NCI-H446 treated with DMSO at 0.1 percent for 48 hours (cell line): ENCODE measurements at regions not wholly inside any gene's neighbourhood (a gene's known extent, or its start where the extent isn't known, plus 50 kb on each side); places are given as distances from the start of the nearest gene placed in this dataset.
"Not testable (repeated sequence)": the region's sequence is repeated elsewhere in the genome, so short reads cannot be mapped to it uniquely, and the experiment has no call there.

ENCODE experiments used
- DNase-seq: peaks from one replicate; lab custom pipeline; 2025; lab: John Stamatoyannopoulos, UW

DNA sequence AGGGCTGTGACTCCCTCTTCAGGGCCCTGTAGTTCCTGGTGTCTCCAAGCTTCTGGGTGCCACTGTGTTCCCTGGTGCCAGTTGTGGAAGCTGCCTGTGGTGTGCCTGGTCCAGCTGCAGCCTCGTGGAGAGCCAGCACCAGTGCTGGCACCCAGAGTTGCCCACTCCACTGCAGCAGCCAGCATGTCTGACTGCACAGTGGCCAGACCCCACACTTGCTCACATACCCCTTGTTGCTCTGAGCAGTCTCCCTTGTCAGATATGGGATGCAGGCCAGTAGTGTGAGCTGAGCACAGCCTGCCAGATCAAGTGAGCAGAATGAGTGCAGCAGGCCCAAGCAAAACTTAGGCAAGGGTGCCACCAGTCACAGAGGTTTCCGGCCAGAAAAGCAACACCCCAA, 108.6 kb downstream of the ZMAT1 start:
- DNase-seq: no peak

DNA sequence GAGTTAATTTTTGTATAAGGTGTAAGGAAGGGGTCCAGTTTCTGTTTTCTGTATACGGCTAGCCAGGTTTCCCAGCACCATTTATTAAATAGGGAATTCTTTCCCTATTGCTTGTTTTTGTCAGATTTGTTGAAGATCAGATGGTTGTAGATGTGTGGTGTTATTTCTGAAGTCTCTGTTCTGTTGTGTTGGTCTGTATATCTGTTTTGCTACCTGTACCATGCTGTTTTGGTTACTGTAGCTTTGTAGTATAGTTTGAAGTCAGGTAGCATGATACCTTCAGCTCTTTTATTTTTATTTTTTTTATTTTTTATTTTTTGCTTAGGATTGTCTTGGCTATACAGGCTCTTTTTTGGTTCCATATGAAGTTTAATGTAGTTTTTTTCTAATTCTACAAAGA, 114.1 kb downstream of the ZMAT1 start:
- DNase-seq: not testable (repeated sequence)

DNA sequence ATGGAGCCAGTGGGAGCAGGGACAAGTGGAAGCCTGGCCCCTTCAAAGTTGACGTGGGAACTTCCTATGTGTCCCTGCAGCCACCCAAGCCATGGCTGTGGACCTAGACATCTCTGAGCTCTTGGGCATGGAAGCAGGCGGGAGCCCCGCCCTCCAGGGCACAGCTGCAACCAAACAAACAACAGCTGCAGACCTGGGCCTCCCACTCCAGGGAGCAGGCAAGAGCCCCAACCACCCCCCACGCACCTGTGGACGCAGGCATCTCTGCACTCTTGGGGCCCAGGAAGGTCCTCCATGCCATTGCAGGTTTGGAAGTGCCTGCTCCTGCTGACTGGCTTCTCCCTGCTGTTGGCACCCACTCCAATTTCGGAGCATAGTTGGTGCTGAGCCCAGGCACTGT, 118.6 kb downstream of the ZMAT1 start:
- DNase-seq: no peak

DNA sequence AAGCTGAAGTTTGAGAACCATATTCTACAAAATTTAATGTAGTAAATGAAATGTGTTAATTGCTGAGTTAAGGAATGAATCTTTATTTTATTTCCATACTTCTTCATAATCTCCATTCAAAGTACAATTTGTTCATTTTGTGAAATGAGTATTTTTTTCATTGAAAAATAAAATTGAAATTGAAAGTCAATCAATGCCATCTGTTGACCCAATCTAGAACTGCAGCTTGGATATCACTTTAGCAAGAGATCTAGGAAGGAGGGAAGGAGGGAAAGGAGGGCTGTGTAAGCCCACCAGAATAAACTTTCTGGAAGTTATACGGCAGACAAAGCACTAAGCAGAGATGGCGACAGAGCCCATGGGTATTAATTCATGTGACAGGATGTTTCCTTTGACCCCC, 128.4 kb downstream of the ZMAT1 start:
- DNase-seq: no peak

DNA sequence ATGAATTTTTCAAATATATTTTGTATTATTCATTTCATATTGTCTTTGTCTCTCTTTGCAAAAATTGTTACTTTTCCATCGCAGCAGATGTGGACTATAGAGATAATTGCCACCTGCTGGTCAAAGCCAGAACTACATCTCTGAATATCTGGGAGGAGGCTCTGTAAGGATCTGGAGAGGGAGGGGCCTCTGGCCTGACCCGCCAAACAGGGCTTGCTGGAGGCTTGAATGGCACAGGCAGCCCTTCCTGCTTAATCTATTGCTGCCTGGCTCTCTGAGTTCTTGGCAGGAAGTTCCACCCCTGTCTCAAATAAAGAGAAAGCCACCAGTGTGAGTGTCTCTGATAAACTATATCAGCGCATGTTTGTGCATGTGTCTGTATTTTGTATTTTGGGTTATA, 132.4 kb downstream of the ZMAT1 start:
- peak; percentile 66 for DNase-seq

DNA sequence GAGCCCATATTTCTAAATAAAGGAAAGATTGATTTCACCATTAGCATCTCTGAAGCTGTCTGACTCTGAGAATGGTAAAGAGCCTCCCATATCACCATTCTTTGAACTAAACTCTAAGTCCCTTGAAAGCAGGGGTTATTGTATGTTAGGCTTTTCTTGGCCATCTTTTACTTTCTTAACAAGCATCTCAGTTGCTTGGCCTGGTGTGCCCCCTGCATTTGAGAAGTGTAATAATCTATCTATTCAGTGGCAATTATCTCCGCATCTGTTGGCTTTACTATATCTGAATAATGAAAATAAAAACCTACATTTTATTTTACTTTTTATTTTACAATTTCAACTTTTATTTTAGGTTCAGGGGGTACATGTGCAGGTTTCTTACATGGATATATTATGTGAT, 128.3 kb upstream of the ARMCX2 start:
- no peak for DNase-seq

DNA sequence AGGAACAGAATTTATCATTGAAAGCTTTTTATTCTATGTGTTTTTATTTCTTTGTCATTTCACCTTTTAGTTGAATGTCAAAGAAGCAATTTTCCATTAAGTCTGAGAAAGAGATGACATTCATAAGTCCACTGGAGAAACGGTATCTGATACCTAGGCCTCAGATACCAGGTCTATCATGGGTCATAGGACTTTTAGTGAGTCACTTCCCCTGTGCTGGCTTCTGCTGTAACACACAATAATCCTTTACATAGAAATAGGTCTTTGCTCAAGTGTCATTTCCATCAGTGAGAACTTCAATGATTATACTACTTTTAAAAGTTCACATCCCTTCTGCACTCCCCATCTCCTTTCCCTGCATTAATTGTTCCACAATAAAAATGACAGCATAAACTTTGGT, 125.5 kb upstream of the ARMCX2 start:
- DNase-seq: no peak

DNA sequence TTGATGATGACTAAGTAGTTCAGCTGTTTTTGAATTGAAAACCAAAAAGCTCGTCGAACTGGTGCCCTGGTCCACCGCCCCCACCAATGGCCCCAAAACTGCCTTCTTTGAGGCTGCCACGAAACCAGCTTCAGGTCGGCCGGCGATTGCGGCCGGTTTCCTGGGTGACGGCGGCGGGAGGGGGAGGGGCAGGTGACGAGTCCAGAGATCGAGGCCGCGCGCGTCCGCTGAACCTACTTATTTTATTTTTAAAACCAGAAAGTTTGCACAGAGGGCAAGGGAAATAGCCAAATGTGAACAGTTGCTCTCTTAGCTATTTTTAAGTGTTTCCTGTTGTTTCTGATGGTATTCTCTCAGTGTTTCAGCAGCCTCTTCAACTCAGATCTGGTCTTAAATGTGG, 120.8 kb upstream of the ARMCX2 start:
- DNase-seq: not testable (repeated sequence)

DNA sequence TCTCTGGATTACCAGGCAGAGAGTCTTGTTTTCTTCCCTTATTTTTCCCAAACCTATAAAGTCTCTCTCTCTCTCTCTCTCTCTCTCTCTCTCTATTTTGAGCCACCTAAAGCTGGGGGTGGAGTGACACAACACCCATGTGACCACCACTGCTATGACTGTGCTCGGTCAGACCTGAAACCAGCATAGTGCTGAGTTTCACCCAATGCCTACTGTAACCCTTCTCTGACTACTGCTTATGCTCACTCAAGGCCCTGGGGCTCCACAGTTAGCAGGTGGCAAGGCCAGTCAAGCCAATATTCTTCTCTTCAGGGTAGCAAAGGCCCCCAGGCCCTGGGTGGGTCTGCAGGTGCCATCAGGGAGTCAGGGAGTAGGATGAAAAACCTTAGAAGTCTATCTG, 114.7 kb upstream of the ARMCX2 start:
- DNase-seq: no peak

DNA sequence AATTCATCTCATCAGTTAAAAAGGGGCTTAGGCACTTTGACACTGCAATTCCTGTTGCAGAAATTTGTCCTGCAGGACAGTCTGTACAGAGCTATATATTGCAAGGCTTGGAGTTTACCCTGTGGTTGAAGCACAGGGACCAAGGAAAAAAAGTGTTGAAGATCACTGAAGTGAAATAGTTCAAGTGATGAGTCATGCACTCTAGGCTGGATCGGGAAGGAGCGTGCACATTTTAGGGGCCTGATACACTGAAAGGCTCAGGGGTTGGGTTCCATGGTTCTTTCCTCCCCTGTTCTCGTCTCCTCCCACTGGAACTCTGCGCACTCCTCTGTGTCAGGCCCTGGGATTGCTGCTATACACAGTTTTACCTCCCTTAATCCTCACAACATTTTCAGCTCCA, 104.9 kb upstream of the ARMCX2 start:
- no peak for DNase-seq

DNA sequence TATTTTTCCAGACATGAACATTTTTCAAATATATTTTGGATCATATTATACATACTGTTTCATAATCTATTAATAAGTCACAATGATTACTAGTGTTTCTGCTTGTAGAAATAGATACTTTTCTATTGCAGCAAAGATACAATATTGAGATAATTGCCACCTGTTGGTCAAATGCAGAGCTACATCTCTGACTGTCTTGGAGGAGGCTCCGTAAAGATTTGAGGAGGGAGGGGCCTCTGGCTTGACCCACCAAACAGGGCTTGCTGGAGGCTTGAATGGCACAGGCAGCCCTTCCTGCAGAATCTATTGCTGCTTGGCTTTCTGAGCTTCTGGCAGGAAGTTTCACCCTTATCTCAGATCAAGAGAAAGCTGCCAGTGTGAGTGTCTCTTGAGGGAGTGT, 99.3 kb upstream of the ARMCX2 start:
- DNase-seq: peak; percentile 9

DNA sequence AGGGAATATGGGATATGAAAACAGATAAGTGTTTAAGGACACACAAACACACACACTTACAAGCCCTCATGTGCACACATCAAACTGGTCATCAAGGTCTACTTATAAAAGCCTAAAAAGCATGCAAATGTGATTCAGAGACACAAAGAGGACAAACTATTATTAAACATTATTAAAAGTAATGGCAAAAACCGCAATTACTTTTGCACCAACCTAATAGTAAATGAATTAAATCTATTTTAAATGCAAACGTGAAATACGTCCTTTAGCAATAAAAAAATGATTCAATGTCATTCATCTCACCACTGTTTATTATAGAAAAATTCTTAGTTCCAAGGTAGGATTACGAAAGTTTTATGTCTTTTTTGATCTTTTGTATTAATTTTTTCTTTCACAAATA, 91.1 kb upstream of the ARMCX2 start:
- DNase-seq: no peak

DNA sequence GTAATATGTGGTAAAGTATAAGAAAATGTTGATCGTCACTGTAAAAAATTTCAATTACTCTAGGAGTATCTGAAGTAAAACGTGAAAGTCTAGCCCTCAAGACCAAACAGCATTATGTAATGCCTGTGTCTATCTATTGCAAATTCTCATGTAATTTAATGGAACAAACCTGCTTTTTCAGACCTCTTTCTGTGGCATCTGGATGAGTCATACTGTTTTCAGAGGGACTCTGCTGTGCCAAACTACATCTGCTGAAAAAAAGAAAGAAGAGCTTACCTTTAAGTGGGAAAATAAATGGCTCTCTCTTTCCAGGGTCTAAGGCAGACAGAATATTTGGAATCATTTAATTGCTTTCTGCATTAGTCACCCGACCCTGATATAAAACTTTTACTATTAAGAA, 89.8 kb upstream of the ARMCX2 start:
- no peak for DNase-seq

DNA sequence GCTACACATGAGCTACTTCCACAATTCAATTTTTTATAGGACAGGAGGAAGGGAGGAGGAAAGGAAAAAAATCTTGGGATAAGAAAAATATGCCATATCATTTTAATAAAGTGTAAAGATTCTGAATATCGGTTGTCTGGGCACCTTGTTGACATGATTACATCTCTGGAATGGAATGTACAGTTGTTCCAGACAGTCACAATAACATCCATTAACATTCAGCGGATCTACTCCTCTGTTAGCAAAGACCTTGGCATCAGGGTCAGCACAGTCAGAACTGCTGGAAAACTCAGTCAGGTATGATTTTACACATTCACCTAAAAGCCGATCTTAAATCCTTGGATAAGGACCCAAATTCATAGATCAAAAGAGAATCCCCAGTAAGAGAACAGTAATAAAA, 85.4 kb upstream of the ARMCX2 start:
- no peak for DNase-seq

DNA sequence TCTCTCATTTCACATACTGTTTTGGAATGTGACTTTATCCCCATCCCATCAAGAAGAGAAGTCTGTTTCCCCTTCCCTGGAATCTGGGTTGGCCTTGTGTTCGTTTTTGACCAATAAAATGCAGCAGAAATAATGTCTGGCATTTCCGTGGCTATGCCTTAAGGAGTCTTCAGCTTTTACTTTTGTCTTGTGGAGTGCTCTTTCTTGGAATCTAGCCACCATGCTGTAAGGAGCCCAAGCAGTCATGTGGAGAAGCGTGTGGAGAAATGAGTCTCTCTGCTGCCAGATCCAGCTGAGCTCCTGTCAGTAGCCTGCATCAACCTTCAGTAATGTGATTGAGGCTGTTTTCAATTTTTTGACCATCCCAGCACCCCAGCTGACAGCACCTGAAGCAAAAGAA, 84.4 kb upstream of the ARMCX2 start:
- no peak for DNase-seq

DNA sequence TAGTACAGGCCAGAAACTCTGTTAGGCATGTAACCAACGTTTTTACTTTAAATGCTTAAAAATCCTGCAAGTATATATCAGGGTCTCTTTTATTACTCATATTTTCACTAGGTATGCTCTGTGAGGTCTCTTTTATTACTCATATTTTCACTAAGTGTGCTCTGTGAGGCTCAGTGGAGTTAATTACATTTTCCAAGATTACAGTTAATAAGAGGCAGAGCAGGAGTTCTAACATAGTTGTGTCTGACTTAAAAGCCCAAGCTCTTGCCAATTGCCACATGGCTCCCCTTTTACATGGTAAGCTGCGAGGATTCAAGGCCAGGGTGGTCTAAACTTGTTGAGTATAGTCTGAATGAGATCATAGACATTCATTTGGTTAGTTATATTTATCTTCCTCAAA, 81.0 kb upstream of the ARMCX2 start:
- no peak for DNase-seq

DNA sequence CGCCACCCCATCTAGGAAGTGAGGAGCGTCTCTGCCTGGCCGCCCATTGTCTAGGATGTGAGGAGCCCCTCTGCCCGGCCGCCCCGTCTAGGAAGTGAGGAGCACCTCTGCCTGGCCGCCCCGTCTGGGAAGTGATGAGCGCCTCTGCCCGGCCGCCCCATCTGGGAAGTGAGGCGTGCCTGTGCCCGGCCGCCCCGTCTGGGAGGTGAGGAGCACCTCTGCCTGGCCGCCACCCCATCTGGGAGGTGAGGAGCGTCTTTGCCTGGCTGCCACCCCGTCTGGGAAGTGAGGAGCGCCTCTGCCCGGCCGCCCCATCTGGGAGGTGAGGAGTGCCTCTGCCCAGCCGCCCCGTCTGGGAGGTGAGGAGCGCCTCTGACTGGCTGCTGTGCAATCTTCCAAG, 79.2 kb upstream of the ARMCX2 start:
- not testable (repeated sequence) for DNase-seq

DNA sequence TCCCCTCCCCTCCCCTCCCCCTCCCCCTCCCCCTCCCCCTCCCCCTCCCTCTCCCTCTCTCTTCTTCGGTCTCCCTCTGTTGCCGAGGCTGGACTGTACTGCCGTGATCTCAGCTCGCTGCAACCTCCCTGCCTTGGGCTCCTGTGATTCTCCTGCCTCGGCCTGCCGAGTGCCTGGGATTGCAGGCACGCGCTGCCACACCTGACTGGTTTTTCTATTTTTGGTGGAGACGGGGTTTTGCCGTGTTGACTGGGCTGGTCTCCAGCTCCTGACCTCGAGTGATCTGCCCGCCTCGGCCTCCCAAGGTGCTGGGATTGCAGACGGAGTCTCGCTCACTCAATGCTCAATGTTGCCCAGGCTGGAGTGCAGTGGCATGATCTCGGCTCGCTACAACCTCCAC, 78.8 kb upstream of the ARMCX2 start:
- DNase-seq: not testable (repeated sequence)

DNA sequence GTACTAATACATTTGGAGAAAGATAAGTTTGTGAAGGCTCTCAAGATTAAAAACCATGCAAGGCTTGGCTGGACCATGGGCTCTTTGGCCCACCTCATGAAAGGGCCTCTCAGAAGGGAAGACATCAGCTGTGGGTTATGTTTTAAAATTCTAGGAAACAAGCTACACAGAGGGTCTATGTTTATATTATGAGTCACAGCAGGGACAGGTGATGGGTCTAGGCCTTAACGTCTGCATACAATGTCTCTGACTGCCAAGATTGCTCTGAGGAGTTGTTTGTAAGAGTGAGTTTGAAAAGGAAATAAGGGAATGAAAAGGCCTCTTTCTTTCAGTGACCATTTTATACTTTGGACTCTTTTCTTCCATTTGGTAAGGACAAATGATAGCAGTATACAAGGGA, 77.0 kb upstream of the ARMCX2 start:
- no peak for DNase-seq

DNA sequence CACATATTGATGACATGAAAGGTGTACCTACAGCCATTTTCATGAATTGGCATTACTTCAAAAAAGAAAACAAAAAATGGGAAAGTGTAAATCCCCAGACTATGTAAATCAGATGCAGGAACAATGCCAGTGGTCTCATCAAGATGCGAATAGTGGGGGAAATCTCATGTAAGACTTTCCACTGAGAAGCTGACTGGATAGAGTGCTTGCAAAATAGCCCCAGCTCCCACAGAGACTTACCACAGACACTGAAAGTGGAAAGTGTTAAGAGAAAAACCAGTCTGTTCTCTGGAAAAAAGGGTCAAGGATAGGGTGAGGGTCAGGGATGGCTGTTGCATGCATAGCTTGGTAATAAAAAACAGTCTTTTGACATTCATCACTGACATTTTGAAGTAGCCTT, 73.2 kb upstream of the ARMCX2 start:
- DNase-seq: no peak

DNA sequence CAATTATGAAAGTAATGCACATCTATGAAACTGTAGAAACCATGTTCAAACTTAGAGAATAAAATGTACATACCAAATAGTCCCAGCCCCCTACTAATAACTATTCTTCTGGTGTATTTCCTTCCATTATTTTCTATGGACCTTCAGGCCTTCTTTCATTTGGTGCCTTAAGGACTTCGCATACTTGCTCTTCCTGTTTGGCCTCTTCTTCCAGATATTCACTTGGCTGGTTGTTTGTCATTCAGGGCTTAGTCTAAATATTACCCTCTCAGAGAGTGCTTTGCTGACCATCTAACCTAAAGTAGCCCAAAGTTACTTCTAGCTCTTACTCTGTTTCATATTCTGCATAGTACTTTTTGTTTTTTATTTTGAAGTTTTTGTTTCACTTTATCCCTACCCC, 70.3 kb upstream of the ARMCX2 start:
- DNase-seq: no peak
